ENCODE measurements at regions not wholly inside any gene's neighbourhood (a gene's known extent, or its start where the extent isn't known, plus 50 kb on each side); places are given as distances from the start of the nearest gene placed in this dataset.

DNA sequence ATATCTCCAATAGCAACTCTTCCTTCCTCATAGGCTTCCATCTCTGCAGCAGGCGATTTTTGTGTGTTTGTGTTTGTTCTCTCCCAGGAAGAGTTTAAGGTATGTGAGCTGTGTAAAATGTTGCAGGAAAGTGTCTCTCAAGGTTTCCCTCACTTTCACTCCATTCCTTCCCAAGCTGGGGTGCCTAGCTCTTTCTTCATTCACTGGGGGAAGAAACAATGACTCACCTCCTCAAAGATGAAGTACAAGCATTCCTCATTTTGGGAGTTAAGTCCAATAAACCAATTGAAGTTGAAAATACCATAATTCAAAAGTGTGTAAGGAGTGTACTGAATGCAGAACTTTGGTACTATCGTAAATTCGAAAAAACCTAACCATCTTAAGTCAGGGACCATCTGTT, 422.7 kb upstream of the CFAP20DC start:
- TF ChIP-seq POLR2AphosphoS5 (IDR thresholded peaks at IDR 0.05; ENCODE audit: low read depth, low read length) (no peak), SIN3A (IDR thresholded peaks at IDR 0.05; ENCODE audit: borderline replicate concordance, insufficient read depth, low read length) (no peak), TAF1 (IDR thresholded peaks at IDR 0.05; ENCODE audit: borderline replicate concordance, insufficient read depth, low read length) (no peak)
- TF ChIP-seq, protein P1, sequence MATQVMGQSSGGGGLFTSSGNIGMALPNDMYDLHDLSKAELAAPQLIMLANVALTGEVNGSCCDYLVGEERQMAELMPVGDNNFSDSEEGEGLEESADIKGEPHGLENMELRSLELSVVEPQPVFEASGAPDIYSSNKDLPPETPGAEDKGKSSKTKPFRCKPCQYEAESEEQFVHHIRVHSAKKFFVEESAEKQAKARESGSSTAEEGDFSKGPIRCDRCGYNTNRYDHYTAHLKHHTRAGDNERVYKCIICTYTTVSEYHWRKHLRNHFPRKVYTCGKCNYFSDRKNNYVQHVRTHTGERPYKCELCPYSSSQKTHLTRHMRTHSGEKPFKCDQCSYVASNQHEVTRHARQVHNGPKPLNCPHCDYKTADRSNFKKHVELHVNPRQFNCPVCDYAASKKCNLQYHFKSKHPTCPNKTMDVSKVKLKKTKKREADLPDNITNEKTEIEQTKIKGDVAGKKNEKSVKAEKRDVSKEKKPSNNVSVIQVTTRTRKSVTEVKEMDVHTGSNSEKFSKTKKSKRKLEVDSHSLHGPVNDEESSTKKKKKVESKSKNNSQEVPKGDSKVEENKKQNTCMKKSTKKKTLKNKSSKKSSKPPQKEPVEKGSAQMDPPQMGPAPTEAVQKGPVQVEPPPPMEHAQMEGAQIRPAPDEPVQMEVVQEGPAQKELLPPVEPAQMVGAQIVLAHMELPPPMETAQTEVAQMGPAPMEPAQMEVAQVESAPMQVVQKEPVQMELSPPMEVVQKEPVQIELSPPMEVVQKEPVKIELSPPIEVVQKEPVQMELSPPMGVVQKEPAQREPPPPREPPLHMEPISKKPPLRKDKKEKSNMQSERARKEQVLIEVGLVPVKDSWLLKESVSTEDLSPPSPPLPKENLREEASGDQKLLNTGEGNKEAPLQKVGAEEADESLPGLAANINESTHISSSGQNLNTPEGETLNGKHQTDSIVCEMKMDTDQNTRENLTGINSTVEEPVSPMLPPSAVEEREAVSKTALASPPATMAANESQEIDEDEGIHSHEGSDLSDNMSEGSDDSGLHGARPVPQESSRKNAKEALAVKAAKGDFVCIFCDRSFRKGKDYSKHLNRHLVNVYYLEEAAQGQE (IDR thresholded peaks at IDR 0.05; ENCODE audit: insufficient read depth in 1 of 2, low read depth in 2 of 2, low read length in 2 of 2) = no peak
